CD8-positive, alpha-beta memory T cell (primary cell): ENCODE measurements at regions not wholly inside any gene's neighbourhood (a gene's known extent, or its start where the extent isn't known, plus 50 kb on each side); places are given as distances from the start of the nearest gene placed in this dataset.
A peak's percentile ranks its signal among the peaks of the same experiment; 100 is the strongest.

Experiments
- CTCF ChIA-PET: fragments of 350-600 bp; sonication (Branson Sonifier 250); formaldehyde crosslinking; loops from one replicate; lab custom pipeline; 2021; ENCODE audit warnings: antibody characterized with exemption; lab: Charles Lee
- POLR2A ChIA-PET: fragments of 350-600 bp; sonication (Branson Sonifier 250); formaldehyde crosslinking; loops from one replicate; lab custom pipeline; 2021; ENCODE audit warnings: antibody characterized with exemption; lab: Charles Lee
- DNase-seq, 5 donors: peaks; one replicate each; pipeline versions ENCODE4 v3.0.0 to v3.0.0-alpha.2; 2020 to 2022; ENCODE audit warnings: mixed read lengths in 1 of 5
- H3K27ac ChIP-seq: one replicate; pipeline ENCODE4 v1.7.0; 2013; ENCODE audit warnings: low read depth, mild to moderate bottlenecking, low read length, moderate library complexity
- H3K27me3 ChIP-seq: 2 replicates; pipeline ENCODE4 v1.7.0; 2013; ENCODE audit warnings: low read length, mild to moderate bottlenecking; ENCODE audit not compliant: insufficient read depth, poor library complexity, severe bottlenecking
- H3K36me3 ChIP-seq: 2 replicates; pipeline ENCODE4 v1.7.0; 2013; ENCODE audit warnings: mild to moderate bottlenecking, low read length, moderate library complexity; ENCODE audit not compliant: insufficient read depth
- H3K4me1 ChIP-seq: 2 replicates; pipeline ENCODE4 v1.7.0; 2013; ENCODE audit warnings: mild to moderate bottlenecking, low read length, moderate library complexity; ENCODE audit not compliant: insufficient read depth
- H3K4me3 ChIP-seq: 2 replicates; pipeline ENCODE4 v1.7.0; 2013; ENCODE audit warnings: mild to moderate bottlenecking, low read length
- H3K9me3 ChIP-seq: 2 replicates; pipeline ENCODE4 v1.7.0; 2013; ENCODE audit warnings: mild to moderate bottlenecking, low read length
- H3K27ac Mint-ChIP-seq, 8 donors: one replicate each; pipeline ENCODE4 v1.8.0; 2020 to 2021; ENCODE audit warnings: mixed read lengths in 8 of 8, mild to moderate bottlenecking in 6 of 8, inconsistent platforms in 3 of 8, moderate library complexity in 3 of 8
- H3K27me3 Mint-ChIP-seq, 2 donors: one replicate each; pipeline ENCODE4 v1.8.0; 2020 to 2021; ENCODE audit warnings: mixed read lengths in 2 of 2, mild to moderate bottlenecking in 1 of 2, moderate library complexity in 1 of 2
- H3K36me3 Mint-ChIP-seq, 3 donors: one replicate each; pipeline ENCODE4 v1.8.0; 2020 to 2021; ENCODE audit warnings: mixed read lengths in 3 of 3, inconsistent platforms in 1 of 3, mild to moderate bottlenecking in 1 of 3
- H3K4me1 Mint-ChIP-seq, 3 donors: one replicate each; pipeline ENCODE4 v1.8.0; 2020 to 2021; ENCODE audit warnings: mixed read lengths in 3 of 3, inconsistent platforms in 1 of 3, mild to moderate bottlenecking in 1 of 3
- H3K4me3 Mint-ChIP-seq, 7 donors: one replicate each; pipeline ENCODE4 v1.8.0; 2020 to 2021; ENCODE audit warnings: mixed read lengths in 7 of 7, mild to moderate bottlenecking in 6 of 7, moderate library complexity in 4 of 7, inconsistent platforms in 2 of 7
- H3K9me3 Mint-ChIP-seq, 5 donors: one replicate each; pipeline ENCODE4 v1.8.0; 2020 to 2022; ENCODE audit warnings: mixed read lengths in 5 of 5, mild to moderate bottlenecking in 3 of 5, moderate library complexity in 2 of 5, inconsistent platforms in 1 of 5

DNA sequence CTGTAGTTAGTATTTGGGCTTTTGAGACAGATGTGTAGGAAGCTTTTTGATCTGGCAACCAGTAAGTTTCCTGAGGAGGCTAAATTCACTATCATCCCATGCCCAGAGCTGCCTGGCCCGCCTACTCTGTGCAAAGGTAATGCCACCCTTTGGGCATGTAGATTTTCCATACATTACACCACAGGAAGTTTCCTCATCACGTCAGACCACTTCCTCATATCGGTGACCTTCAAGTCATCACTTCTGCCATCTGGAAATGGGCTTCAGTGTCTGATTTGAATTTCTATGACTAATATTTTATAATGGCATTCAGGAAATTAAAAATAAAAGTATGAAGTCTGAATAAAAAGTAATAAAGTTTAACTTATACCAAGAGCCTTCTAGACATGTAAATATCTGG, 825.4 kb downstream of the DCDC2C start:
- no peaks in the 10 kb centered on the region for H3K4me1 Mint-ChIP-seq
- Histone ChIP-seq H3K4me3 (no peak overlapping the region), H3K27ac (no peak overlapping the region), H3K4me1 (no peaks in the 10 kb centered on the region), H3K27me3 (no peaks in the 10 kb centered on the region), H3K9me3 (no peaks in the 10 kb centered on the region), H3K36me3 (no peaks in the 10 kb centered on the region)
- no peak overlapping the region for H3K27ac Mint-ChIP-seq
- no peak overlapping the region for H3K4me3 Mint-ChIP-seq
- no peak for DNase-seq
- peaks cover 0 to 2% of the 10 kb centered on the region in 2 donors for H3K27me3 Mint-ChIP-seq
- peaks cover 0 to 26% (median 7%) of the 10 kb centered on the region in 5 donors for H3K9me3 Mint-ChIP-seq
- ChIA-PET POLR2A (no interaction called here), CTCF (no interaction called here)
- H3K36me3 Mint-ChIP-seq, result no peaks in the 10 kb centered on the region

- Mint-ChIP-seq H3K27ac (no peak overlapping the region), H3K27me3 (peaks cover 0 to 2% of the 10 kb centered on the region in 2 donors), H3K36me3 (no peaks in the 10 kb centered on the region), H3K9me3 (peaks cover 0 to 24% (median 8%) of the 10 kb centered on the region in 5 donors), H3K4me3 (no peak overlapping the region), H3K4me1 (no peaks in the 10 kb centered on the region)
- no peaks in the 10 kb centered on the region for H3K9me3 ChIP-seq
- no peaks in the 10 kb centered on the region for H3K27me3 ChIP-seq
- ChIA-PET CTCF (no interaction called here), POLR2A (no interaction called here)
- no peaks in the 10 kb centered on the region for H3K4me1 ChIP-seq
- H3K4me3 ChIP-seq, result no peak overlapping the region
- H3K27ac ChIP-seq, result no peak overlapping the region
- DNase-seq, result no peak
- H3K36me3 ChIP-seq, result no peaks in the 10 kb centered on the region
Observed at GRCh38 chr2:4529738-4530137, 826.4 kb downstream of the DCDC2C start.

DNA sequence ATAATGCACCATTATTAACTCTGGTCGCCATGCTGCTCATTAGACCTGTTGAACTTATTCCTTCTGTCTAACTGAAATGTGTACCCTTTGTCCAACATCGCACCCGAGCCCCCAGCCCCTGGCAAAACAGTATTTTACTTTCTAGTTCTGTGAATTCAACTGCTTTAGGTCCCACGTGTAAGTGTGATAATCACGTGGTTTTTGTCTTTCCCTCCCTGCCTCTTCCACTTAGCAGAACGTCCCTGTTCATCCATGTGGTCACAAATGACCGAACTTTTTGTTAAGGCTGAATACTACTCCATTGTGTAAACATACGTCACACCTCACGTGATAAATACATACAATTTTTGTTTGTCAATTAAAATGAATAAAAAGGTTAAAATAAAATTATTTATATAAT, 826.9 kb downstream of the DCDC2C start:
- no peak overlapping the region for H3K27ac Mint-ChIP-seq
- ChIA-PET CTCF (no interaction called here), POLR2A (no interaction called here)
- H3K36me3 Mint-ChIP-seq, result no peaks in the 10 kb centered on the region
- H3K4me1 ChIP-seq, result no peaks in the 10 kb centered on the region
- H3K4me3 Mint-ChIP-seq, result no peak overlapping the region
- H3K27ac ChIP-seq, result no peak overlapping the region
- H3K27me3 ChIP-seq, result no peaks in the 10 kb centered on the region
- no peak overlapping the region for H3K4me3 ChIP-seq
- no peaks in the 10 kb centered on the region for H3K36me3 ChIP-seq
- peaks cover 0 to 2% of the 10 kb centered on the region in 2 donors for H3K27me3 Mint-ChIP-seq
- no peak for DNase-seq
- H3K4me1 Mint-ChIP-seq, result no peaks in the 10 kb centered on the region
- H3K9me3 Mint-ChIP-seq, result peaks cover 0 to 21% (median 8%) of the 10 kb centered on the region in 5 donors
- H3K9me3 ChIP-seq, result no peaks in the 10 kb centered on the region

DNA sequence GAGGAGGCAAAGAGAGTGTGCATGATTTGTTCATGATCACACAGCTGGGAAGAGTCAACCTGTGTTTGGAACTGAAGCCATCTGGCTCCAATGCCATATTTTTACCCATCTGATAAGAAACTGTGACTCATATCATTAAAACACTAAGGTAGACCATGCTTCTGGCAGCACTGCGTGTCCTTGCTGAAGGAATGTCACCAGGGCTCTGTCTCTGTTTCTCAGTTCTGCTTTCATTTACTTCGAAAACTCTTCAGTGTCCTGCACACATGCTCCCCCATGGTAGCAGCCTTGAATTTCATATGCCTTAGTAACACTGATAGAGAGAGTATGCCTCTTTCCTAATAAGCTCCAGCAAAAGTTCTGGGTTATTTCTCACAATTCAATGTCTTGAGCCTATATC, 830.4 kb downstream of the DCDC2C start:
- DNase-seq, result no peak
- Mint-ChIP-seq H3K36me3 (no peaks in the 10 kb centered on the region), H3K27me3 (peaks cover 0 to 2% of the 10 kb centered on the region in 2 donors), H3K4me1 (no peaks in the 10 kb centered on the region), H3K27ac (no peak overlapping the region), H3K9me3 (peaks cover 0 to 23% (median 7%) of the 10 kb centered on the region in 5 donors), H3K4me3 (no peak overlapping the region)
- POLR2A ChIA-PET, result no interaction called here
- CTCF ChIA-PET, result no interaction called here
- Histone ChIP-seq H3K27me3 (no peaks in the 10 kb centered on the region), H3K36me3 (no peaks in the 10 kb centered on the region), H3K4me3 (no peak overlapping the region), H3K9me3 (no peaks in the 10 kb centered on the region), H3K4me1 (no peaks in the 10 kb centered on the region), H3K27ac (no peak overlapping the region)

DNA sequence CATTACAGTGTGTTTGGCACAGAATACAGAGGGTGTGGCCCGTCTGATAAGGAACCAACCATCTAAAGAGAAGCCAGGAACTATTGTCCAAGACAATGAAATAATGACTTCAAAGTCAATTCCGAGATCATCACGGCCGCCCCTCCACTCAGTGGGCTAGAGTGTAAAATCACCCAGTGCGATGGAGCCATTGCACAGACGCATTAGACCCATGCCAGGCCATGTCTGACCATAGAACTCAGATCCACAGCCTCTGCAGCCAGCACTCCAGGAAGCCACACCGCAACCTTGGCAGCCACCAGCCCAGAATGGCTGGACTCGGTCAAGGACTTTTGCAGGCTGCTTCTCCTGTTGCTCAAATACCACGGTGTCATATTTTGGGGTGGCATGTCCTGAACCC, 835.7 kb downstream of the DCDC2C start:
- H3K9me3 ChIP-seq, result no peaks in the 10 kb centered on the region
- H3K27ac ChIP-seq, result no peak overlapping the region
- no peak for DNase-seq
- ChIA-PET CTCF (no interaction called here), POLR2A (no interaction called here)
- Mint-ChIP-seq H3K9me3 (peaks cover 4 to 28% (median 9%) of the 10 kb centered on the region in 5 donors), H3K4me1 (no peaks in the 10 kb centered on the region), H3K27me3 (no peaks in the 10 kb centered on the region), H3K36me3 (no peaks in the 10 kb centered on the region), H3K27ac (no peak overlapping the region), H3K4me3 (peak overlapping the region in 1 of 7 donors; percentile 3)
- H3K4me1 ChIP-seq, result no peaks in the 10 kb centered on the region
- H3K36me3 ChIP-seq, result no peaks in the 10 kb centered on the region
- H3K4me3 ChIP-seq, result no peak overlapping the region
- no peaks in the 10 kb centered on the region for H3K27me3 ChIP-seq

GRCh38 chr2:4549666-4550210, 846.4 kb downstream of the DCDC2C start:
- Mint-ChIP-seq H3K27ac (no peak overlapping the region), H3K36me3 (no peaks in the 10 kb centered on the region)

DNA sequence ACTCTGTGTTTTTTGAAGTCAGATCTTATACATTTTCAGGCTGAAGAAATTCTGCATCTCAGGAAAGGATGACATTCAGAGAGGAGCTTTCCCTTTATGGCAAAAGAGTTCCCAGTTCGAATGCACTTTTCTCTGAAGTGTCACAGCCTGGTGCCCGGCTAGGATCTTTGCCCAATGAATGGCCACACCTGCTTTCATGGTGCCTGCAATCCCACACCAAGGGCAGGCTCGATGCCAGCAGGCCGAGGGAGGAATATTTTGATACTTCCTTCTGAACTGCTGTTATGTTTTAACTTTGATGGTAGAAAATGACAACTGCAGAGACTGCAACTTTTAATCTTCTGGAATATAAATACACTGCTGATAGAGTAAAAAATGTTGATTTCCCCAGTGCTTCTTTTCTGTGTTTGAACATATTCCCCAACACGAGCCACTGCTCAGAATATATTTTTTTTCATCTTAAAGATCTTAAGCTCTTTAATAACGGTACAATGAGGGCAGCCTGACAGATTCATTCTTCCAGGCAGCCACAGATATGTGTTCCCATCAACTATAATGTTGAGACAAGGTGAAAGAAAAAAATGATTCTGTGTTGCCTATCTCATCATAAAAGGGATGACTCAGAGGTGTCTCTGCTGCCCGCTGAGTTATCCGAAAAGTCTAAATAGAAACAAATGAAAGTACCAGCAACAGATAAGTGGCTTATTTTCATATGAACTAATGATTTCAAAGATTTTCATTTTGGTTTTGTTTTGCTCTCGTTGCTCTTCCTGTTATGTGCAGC, 848.5 kb downstream of the DCDC2C start:
- Histone ChIP-seq H3K27ac (no peak overlapping the region), H3K9me3 (no peaks in the 10 kb centered on the region), H3K36me3 (no peaks in the 10 kb centered on the region), H3K4me3 (no peak overlapping the region), H3K4me1 (no peaks in the 10 kb centered on the region), H3K27me3 (no peaks in the 10 kb centered on the region)
- no peaks in the 10 kb centered on the region for H3K4me1 Mint-ChIP-seq
- no peak for DNase-seq
- H3K9me3 Mint-ChIP-seq, result peaks cover 3 to 39% (median 9%) of the 10 kb centered on the region in 5 donors
- POLR2A ChIA-PET, result no interaction called here
- H3K36me3 Mint-ChIP-seq, result no peaks in the 10 kb centered on the region
- H3K27ac Mint-ChIP-seq, result no peak overlapping the region
- CTCF ChIA-PET, result no interaction called here
- H3K27me3 Mint-ChIP-seq, result no peaks in the 10 kb centered on the region
- no peak overlapping the region for H3K4me3 Mint-ChIP-seq

More at GRCh38 chr2:4549666-4550210, 846.4 kb downstream of the DCDC2C start:
- no peaks in the 10 kb centered on the region for H3K4me1 Mint-ChIP-seq
- Histone ChIP-seq H3K4me3 (no peak overlapping the region), H3K27ac (no peak overlapping the region), H3K9me3 (no peaks in the 10 kb centered on the region), H3K27me3 (no peaks in the 10 kb centered on the region), H3K4me1 (no peaks in the 10 kb centered on the region), H3K36me3 (no peaks in the 10 kb centered on the region)
- POLR2A ChIA-PET, result no interaction called here
- H3K4me3 Mint-ChIP-seq, result no peak overlapping the region
- CTCF ChIA-PET, result no interaction called here
- no peaks in the 10 kb centered on the region for H3K27me3 Mint-ChIP-seq
- H3K9me3 Mint-ChIP-seq, result peaks cover under 1 to 31% (median 7%) of the 10 kb centered on the region in 5 donors
- DNase-seq, result no peak

DNA sequence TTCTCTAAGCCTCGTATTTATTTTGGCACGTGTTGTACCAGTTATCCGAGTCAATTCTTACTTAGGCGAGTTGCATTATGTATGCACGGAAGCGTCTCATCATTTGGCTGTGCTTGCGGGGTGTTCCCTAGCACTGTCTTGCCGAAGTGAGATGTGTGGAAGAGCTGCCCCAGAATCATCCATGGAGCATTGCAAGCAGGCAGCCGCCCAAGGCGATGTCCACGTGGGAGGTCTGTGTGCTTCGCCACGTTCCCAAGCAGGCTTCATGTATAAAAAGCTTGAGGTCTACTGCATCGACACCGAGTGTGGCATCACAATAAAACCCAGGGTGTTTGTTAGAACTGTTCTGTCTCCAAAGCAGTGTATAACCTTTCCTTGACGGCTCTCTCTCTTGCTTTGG, 849.9 kb downstream of the DCDC2C start:
- H3K27me3 Mint-ChIP-seq, result no peaks in the 10 kb centered on the region
- H3K36me3 Mint-ChIP-seq, result no peaks in the 10 kb centered on the region
- DNase-seq, result no peak
- no peaks in the 10 kb centered on the region for H3K4me1 Mint-ChIP-seq
- Histone ChIP-seq H3K36me3 (no peaks in the 10 kb centered on the region), H3K4me3 (no peak overlapping the region), H3K9me3 (no peaks in the 10 kb centered on the region), H3K4me1 (no peaks in the 10 kb centered on the region), H3K27ac (no peak overlapping the region), H3K27me3 (no peaks in the 10 kb centered on the region)
- no peak overlapping the region for H3K27ac Mint-ChIP-seq
- H3K4me3 Mint-ChIP-seq, result peak overlapping the region in 1 of 7 donors; percentile 23
- ChIA-PET POLR2A (no interaction called here), CTCF (no interaction called here)
- H3K9me3 Mint-ChIP-seq, result peaks cover 5 to 30% (median 9%) of the 10 kb centered on the region in 5 donors
